HEK293T (cell line): ENCODE measurements at regions not wholly inside any gene's neighbourhood (a gene's known extent, or its start where the extent isn't known, plus 50 kb on each side); places are given as distances from the start of the nearest gene placed in this dataset.

Source experiments
- CTCF ChIA-PET: fragments of 350-600 bp; formaldehyde crosslinking; extraction: SDS; loops from one replicate; lab custom pipeline; 2021; ENCODE audit warnings: antibody characterized with exemption, inconsistent platforms; lab: Yijun Ruan, JAX
- POLR2A ChIA-PET: fragments of 350-600 bp; formaldehyde crosslinking; extraction: SDS; loops from one replicate; lab custom pipeline; 2020; ENCODE audit warnings: antibody characterized with exemption, inconsistent platforms; lab: Yijun Ruan, JAX
- DNase-seq: peaks from one replicate; pipeline ENCODE4 v3.0.0; 2012; ENCODE audit warnings: mixed read lengths; ENCODE audit errors: extremely low spot score
- ARNT ChIP-seq: fragments of 450-650 bp; IDR thresholded peaks from 2 replicates; pipeline ENCODE4 v1.6.1; 2017; ENCODE audit warnings: mild to moderate bottlenecking
- BHLHE40 ChIP-seq: fragments of 450-650 bp; IDR thresholded peaks from 2 replicates; pipeline ENCODE4 v1.6.1; 2016; ENCODE audit warnings: mild to moderate bottlenecking, moderate library complexity, borderline replicate concordance
- CTBP1 ChIP-seq: fragments of 450-650 bp; IDR thresholded peaks from 2 replicates; pipeline ENCODE4 v1.6.1; 2016; ENCODE audit warnings: borderline replicate concordance
- ELF4 ChIP-seq: fragments of 450-650 bp; IDR thresholded peaks from 2 replicates; pipeline ENCODE4 v1.6.1; 2017; ENCODE audit warnings: antibody characterized with exemption
- FOXA1 ChIP-seq: fragments of 450-650 bp; IDR thresholded peaks from 2 replicates; pipeline ENCODE4 v1.6.1; 2016; ENCODE audit warnings: mild to moderate bottlenecking
- FOXK2 ChIP-seq: fragments of 450-650 bp; IDR thresholded peaks from 2 replicates; pipeline ENCODE4 v1.6.1; 2016; ENCODE audit warnings: mild to moderate bottlenecking
- FOXM1 ChIP-seq: fragments of 450-650 bp; IDR thresholded peaks from 2 replicates; pipeline ENCODE4 v1.6.1; 2017; ENCODE audit warnings: mild to moderate bottlenecking, borderline replicate concordance
- HDGF ChIP-seq: fragments of 450-650 bp; IDR thresholded peaks from 2 replicates; pipeline ENCODE4 v1.6.1; 2017; ENCODE audit warnings: antibody characterized with exemption, borderline replicate concordance
- L3MBTL2 ChIP-seq: fragments of 450-650 bp; conservative IDR thresholded peaks from 2 replicates; pipeline ENCODE4 v1.6.1; 2016; ENCODE audit warnings: mild to moderate bottlenecking
- LEF1 ChIP-seq: fragments of 450-650 bp; IDR thresholded peaks from 2 replicates; pipeline ENCODE4 v1.6.1; 2017; ENCODE audit warnings: mild to moderate bottlenecking, borderline replicate concordance
- NFRKB ChIP-seq: fragments of 450-650 bp; IDR thresholded peaks from 2 replicates; pipeline ENCODE4 v1.6.1; 2016; ENCODE audit warnings: mild to moderate bottlenecking, moderate library complexity
- PKNOX1 ChIP-seq: fragments of 450-650 bp; IDR thresholded peaks from 2 replicates; pipeline ENCODE4 v1.6.1; 2016
- SP1 ChIP-seq: fragments of 450-650 bp; IDR thresholded peaks from 2 replicates; pipeline ENCODE4 v1.6.1; 2017
- SUZ12 ChIP-seq: fragments of 450-650 bp; IDR thresholded peaks from 2 replicates; pipeline ENCODE4 v1.6.1; 2016; ENCODE audit warnings: mild to moderate bottlenecking
- TARDBP ChIP-seq: fragments of 450-650 bp; IDR thresholded peaks from 2 replicates; pipeline ENCODE4 v1.6.1; 2016
- ZNF384 ChIP-seq: fragments of 450-650 bp; IDR thresholded peaks from 2 replicates; pipeline ENCODE4 v1.6.1; 2016

DNA sequence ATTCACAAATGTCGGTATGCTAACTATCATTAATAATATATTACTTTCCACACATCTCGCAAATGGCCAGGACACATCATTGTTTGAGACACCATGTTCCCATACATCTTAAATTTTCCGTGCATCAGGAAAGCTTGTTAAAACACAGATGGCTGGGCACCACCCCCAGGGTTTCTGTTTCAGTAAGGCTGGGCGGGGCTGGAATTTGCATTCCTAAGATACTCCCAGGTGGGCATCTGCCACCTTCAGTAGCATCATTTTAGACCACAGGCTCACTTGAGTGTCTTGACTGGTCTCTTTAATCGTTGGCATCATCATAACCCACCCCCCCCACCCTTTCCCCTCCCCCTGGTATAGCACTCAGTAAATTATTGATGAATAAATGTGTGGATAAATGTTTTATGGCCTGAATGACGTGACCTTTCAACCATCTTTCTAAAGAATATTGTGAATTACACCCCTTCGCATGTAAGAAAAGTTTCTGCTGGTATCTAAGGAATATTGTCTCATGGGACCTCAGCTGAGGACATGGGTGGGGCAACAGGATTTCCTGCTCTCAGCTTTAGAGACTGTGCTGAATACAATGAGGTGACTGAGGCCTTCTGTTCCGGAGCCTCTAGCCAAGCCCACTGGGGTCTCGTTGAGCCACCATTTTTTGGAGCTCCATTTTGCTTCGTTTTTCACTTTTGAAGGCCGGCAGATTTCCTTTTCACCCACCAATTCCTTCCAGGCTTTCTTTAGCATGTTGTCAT lies 124.1 kb upstream of the NEDD9 start:
- ChIA-PET CTCF (no interaction called here), POLR2A (no interaction called here)
- no peak for DNase-seq
- TF ChIP-seq CTBP1 = no peak
- TF ChIP-seq L3MBTL2 = no peak
- TF ChIP-seq LEF1 = no peak
- TF ChIP-seq FOXA1 = no peak
- no peak for TF ChIP-seq SP1
- TF ChIP-seq NFRKB = no peak
- no peak for TF ChIP-seq SUZ12
- no peak for TF ChIP-seq ARNT
- no peak for TF ChIP-seq PKNOX1
- TF ChIP-seq HDGF = no peak
- TF ChIP-seq ZNF384 = no peak
- TF ChIP-seq TARDBP = no peak
- no peak for TF ChIP-seq FOXM1

DNA sequence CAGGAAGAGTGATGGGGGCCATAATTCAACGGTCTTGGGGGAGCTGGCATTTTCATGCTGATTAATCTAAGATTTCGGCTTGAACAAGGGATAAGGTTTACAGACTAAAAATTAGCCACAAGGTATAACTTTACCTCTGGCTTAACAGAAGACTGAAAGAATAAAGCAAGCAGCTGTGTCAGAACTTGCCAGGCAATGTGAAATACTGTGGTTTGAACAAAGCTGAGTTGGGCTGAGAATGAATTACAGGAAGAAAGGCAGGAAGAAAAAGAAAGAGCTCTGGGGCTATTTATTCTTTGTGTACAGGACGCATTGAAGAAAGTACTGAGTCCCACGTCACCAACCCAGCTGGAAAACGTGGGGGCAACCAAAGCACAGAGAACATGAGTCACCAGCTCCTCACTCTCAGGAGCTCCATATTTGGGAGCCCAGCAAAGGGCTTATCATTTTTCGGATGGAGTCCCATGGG lies 121.5 kb upstream of the NEDD9 start:
- DNase-seq = no peak

GRCh38 chr6:11350294-11350693 lies 117.8 kb upstream of the NEDD9 start:
- DNase-seq = no peak
- ChIA-PET CTCF (no interaction called here), POLR2A (no interaction called here)
- TF ChIP-seq ELF4 = no peak
- TF ChIP-seq PKNOX1 = no peak
- no peak for TF ChIP-seq CTBP1
- no peak for TF ChIP-seq FOXK2
- no peak for TF ChIP-seq FOXM1
- no peak for TF ChIP-seq ZNF384
- no peak for TF ChIP-seq FOXA1
- TF ChIP-seq BHLHE40 = no peak
- TF ChIP-seq SUZ12 = no peak
- TF ChIP-seq SP1 = no peak
- no peak for TF ChIP-seq L3MBTL2
- no peak for TF ChIP-seq LEF1
- TF ChIP-seq ARNT = no peak
- TF ChIP-seq TARDBP = no peak
- TF ChIP-seq NFRKB = no peak
- TF ChIP-seq HDGF = no peak

More for the DNA sequence above, 121.5 kb upstream of the NEDD9 start:
- ChIA-PET CTCF (interaction anchor here (0.7 kb wide), 1 partner anchor 13 kb away, joined by 3 read pairs; no protein-coding TSS in a partner anchor), POLR2A (interaction anchor here (1.1 kb wide), 1 partner anchor 15 kb away, joined by 4 read pairs; no protein-coding TSS in a partner anchor)
- TF ChIP-seq CTBP1 (no peak), PKNOX1 (0 out of 2 replicates have a peak, but pooled peaks have one; percentile 28), BHLHE40 (no peak), LEF1 (no peak)

DNA sequence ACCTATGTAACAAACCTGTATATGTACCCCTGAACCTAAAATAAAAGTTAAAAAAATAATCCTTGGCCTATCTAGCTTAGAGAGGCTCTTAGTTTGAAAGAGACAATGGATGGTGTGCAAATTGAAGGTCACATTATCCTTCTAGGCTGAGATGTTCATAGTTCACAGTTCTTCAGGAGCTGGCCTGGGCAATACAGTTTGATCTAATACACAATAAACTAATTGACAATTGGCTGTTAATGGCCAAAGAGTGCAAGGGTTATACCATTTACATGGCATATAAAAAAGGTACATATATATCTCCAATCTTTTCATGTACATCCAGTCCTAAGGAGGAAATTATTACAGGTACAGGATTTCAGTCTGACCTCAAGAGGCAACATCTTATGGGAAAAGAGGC lies 117.4 kb upstream of the NEDD9 start:
- POLR2A ChIA-PET = no interaction called here
- no peak for DNase-seq
- CTCF ChIA-PET = no interaction called here
- no peak for TF ChIP-seq LEF1
- TF ChIP-seq NFRKB = no peak
- TF ChIP-seq SUZ12 = no peak
- TF ChIP-seq ELF4 = no peak
- TF ChIP-seq CTBP1 = no peak
- TF ChIP-seq BHLHE40 = no peak
- TF ChIP-seq PKNOX1 = no peak
- TF ChIP-seq ZNF384 = no peak
- no peak for TF ChIP-seq FOXA1
- no peak for TF ChIP-seq HDGF
- no peak for TF ChIP-seq L3MBTL2
- no peak for TF ChIP-seq ARNT
- TF ChIP-seq TARDBP = no peak
- no peak for TF ChIP-seq SP1
- no peak for TF ChIP-seq FOXK2
- TF ChIP-seq FOXM1 = no peak

GRCh38 chr6:11346516-11346915 lies 114.0 kb upstream of the NEDD9 start:
- POLR2A ChIA-PET = no interaction called here
- no peak for DNase-seq

More at GRCh38 chr6:11346516-11346915, 114.0 kb upstream of the NEDD9 start:
- TF ChIP-seq FOXA1 = no peak
- TF ChIP-seq TARDBP = no peak
- no peak for TF ChIP-seq SP1
- no peak for TF ChIP-seq ZNF384
- CTCF ChIA-PET = no interaction called here
